B cell (primary cell): ENCODE measurements at regions not wholly inside any gene's neighbourhood (a gene's known extent, or its start where the extent isn't known, plus 50 kb on each side); places are given as distances from the start of the nearest gene placed in this dataset.

Experiments
- ATAC-seq: fragments of 200-7000 bp; cut with Tn5 transposase; one replicate; pipeline ENCODE4 v1.10.0; 2021; ENCODE audit warnings: low read depth, mild to moderate bottlenecking, moderate number of reproducible peaks, moderate library complexity
- CTCF ChIA-PET: fragments of 350-600 bp; sonication (Branson Sonifier 250); formaldehyde crosslinking; loops from one replicate; lab custom pipeline; 2021; ENCODE audit warnings: antibody characterized with exemption, inconsistent platforms; lab: Charles Lee
- POLR2A ChIA-PET: fragments of 350-600 bp; sonication (Branson Sonifier 250); formaldehyde crosslinking; loops from one replicate; lab custom pipeline; 2021; ENCODE audit warnings: antibody characterized with exemption; lab: Charles Lee
- DNase-seq: peaks from one replicate; pipeline ENCODE4 v3.0.0; 2013
- H2AFZ ChIP-seq: 2 replicates; pipeline ENCODE4 v1.6.1; 2012; ENCODE audit warnings: mild to moderate bottlenecking, low read depth, low read length; ENCODE audit not compliant: insufficient read depth, poor library complexity, severe bottlenecking
- H3K27ac ChIP-seq, 2 donors: 1 replicate in 1 of 2; 2 replicates in 1 of 2; pipeline ENCODE4 v1.5.1; 2012 to 2013; ENCODE audit warnings: low read length in 2 of 2, mild to moderate bottlenecking in 2 of 2, moderate library complexity in 1 of 2
- H3K27me3 ChIP-seq, 4 experiments: fragments of 200-600 bp in 1 of 4; sonication (generic) in 1 of 4; replicated peaks in 1 of 4; 1 replicate in 2 of 4; 2 replicates in 2 of 4; pipeline versions ENCODE4 v1.6.1 to v1.7.0; 2013 to 2016; ENCODE audit warnings: low read length in 3 of 4, mild to moderate bottlenecking in 2 of 4, mixed read lengths in 1 of 4, moderate library complexity in 1 of 4; ENCODE audit not compliant: insufficient read depth in 4 of 4, control insufficient read depth in 3 of 4; ENCODE audit errors: control extremely low read depth in 1 of 4
- H3K36me3 ChIP-seq, 2 experiments: replicated peaks in 1 of 2; 1 replicate in 1 of 2; 2 replicates in 1 of 2; pipeline versions ENCODE4 v1.6.1 to v1.7.1; 2013; ENCODE audit warnings: low read length in 1 of 2; ENCODE audit not compliant: insufficient read depth in 2 of 2, control insufficient read depth in 1 of 2; ENCODE audit errors: control extremely low read depth in 1 of 2, extremely low read depth in 1 of 2
- H3K4me1 ChIP-seq, 2 donors: fragments of 200-600 bp in 1 of 2; sonication (generic) in 1 of 2; 1 replicate in 1 of 2; 2 replicates in 1 of 2; pipeline versions ENCODE4 v1.5.1 to v1.6.1; 2013 to 2017; ENCODE audit warnings: low read length in 2 of 2; ENCODE audit not compliant: control insufficient read depth in 2 of 2, insufficient read depth in 2 of 2
- H3K4me2 ChIP-seq: replicated peaks from 2 replicates; pipeline ENCODE3; 2012; ENCODE audit warnings: mild to moderate bottlenecking, low read depth, low read length; ENCODE audit not compliant: poor library complexity, severe bottlenecking
- H3K4me3 ChIP-seq, 5 experiments: fragments of 200-600 bp in 1 of 5; sonication (generic) in 1 of 5; 1 replicate in 3 of 5; 2 replicates in 2 of 5; pipeline versions ENCODE4 v1.5.1 to v1.7.0; 2011 to 2016; ENCODE audit warnings: low read length in 4 of 5, mild to moderate bottlenecking in 4 of 5, low read depth in 2 of 5, control low read depth in 1 of 5, moderate library complexity in 1 of 5; ENCODE audit not compliant: insufficient read depth in 1 of 5; ENCODE audit errors: control extremely low read depth in 1 of 5, extremely low read depth in 1 of 5
- H3K79me2 ChIP-seq: fragments of 200-600 bp; sonication (generic); one replicate; pipeline ENCODE4 v1.6.0; 2016; ENCODE audit warnings: low read length; ENCODE audit not compliant: control insufficient read depth, insufficient read depth
- H3K9ac ChIP-seq: fragments of 200-600 bp; sonication (generic); 2 replicates; pipeline ENCODE4 v1.6.1; 2017; ENCODE audit warnings: mild to moderate bottlenecking, low read length, moderate library complexity
- H3K9me3 ChIP-seq, 3 donors: one replicate each; pipeline versions ENCODE4 v1.6.1 to v1.7.1; 2013; ENCODE audit warnings: low read length in 2 of 3; ENCODE audit not compliant: control insufficient read depth in 2 of 3, insufficient read depth in 1 of 3; ENCODE audit errors: control extremely low read depth in 1 of 3
- H4K20me1 ChIP-seq: 2 replicates; pipeline ENCODE4 v1.6.0; 2012; ENCODE audit warnings: mild to moderate bottlenecking, low read length; ENCODE audit not compliant: insufficient read depth, control insufficient read depth, poor library complexity, severe bottlenecking
- H3K27ac Mint-ChIP-seq: one replicate; pipeline ENCODE4 v1.8.0; 2021; ENCODE audit warnings: mixed read lengths
- H3K27me3 Mint-ChIP-seq: one replicate; pipeline ENCODE4 v1.8.0; 2021; ENCODE audit warnings: mixed read lengths
- H3K4me1 Mint-ChIP-seq: one replicate; pipeline ENCODE4 v1.8.0; 2021; ENCODE audit warnings: mixed read lengths
- H3K4me3 Mint-ChIP-seq: one replicate; pipeline ENCODE4 v1.8.0; 2021; ENCODE audit warnings: mixed read lengths
- H3K9me3 Mint-ChIP-seq: one replicate; pipeline ENCODE4 v1.8.0; 2022; ENCODE audit warnings: mixed read lengths; ENCODE audit not compliant: insufficient read depth
- CTCF ChIP-seq: fragments of 200-600 bp; IDR thresholded peaks from one replicate; pipeline ENCODE4 v1.8.0; 2022; ENCODE audit warnings: antibody characterized with exemption, mild to moderate bottlenecking
- EZH2 ChIP-seq: IDR thresholded peaks from 2 replicates; pipeline ENCODE4 v1.6.1; 2012; ENCODE audit warnings: borderline replicate concordance, low read depth, mild to moderate bottlenecking, moderate library complexity, low read length; ENCODE audit not compliant: insufficient read depth, poor library complexity, severe bottlenecking
- WGBS: methylation state at CpG from one replicate; pipeline ENCODE4 v1.1.5; 2013; ENCODE audit warnings: missing lambda C conversion rate; ENCODE audit not compliant: insufficient coverage; 5-methylcytosine and 5-hydroxymethylcytosine counted together
- intact Hi-C: fragments of 100-400 bp; cut with micrococcal nuclease; formaldehyde crosslinking; loops from one replicate; pipeline ENCODE4 v1.10.0; 2022

DNA sequence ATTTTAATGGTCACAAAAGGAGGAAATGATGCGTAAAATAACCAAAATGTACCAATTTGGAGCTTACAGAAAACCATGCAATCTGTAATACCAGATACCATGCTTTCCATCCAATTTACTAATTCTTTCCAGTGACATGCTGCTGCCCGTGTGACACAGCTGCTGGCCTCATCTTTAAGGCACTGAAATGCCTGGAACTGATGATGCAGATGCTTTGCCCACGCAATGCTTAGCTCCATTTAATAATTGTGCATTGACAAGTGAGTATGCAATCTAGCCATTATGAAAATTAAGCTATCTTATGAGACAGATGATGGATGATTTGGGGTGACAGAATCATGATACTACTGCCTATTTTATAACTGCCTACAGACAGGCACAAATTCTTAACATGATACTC lies 169.2 kb upstream of the CTNND2 start:
- no peak overlapping the region for H3K4me2 ChIP-seq
- no peaks in the 10 kb centered on the region for H3K9me3 Mint-ChIP-seq
- no peaks in the 10 kb centered on the region for H4K20me1 ChIP-seq
- no peak overlapping the region for H3K27ac Mint-ChIP-seq
- TF ChIP-seq CTCF, result no peak
- TF ChIP-seq EZH2, result no peak
- WGBS, result 100% methylated on average over 1 of the region's 3 CpGs
- no peaks in the 10 kb centered on the region for H3K4me1 ChIP-seq
- H3K27me3 ChIP-seq, result no peaks in the 10 kb centered on the region
- H3K9me3 ChIP-seq, result peaks cover 0 to 9% (median 0%) of the 10 kb centered on the region in 3 donors
- no peak overlapping the region for H3K9ac ChIP-seq
- intact Hi-C loops, result no loop called here
- no peak overlapping the region for H3K4me3 Mint-ChIP-seq
- H3K27me3 Mint-ChIP-seq, result no peaks in the 10 kb centered on the region
- DNase-seq (no peak), ATAC-seq (no peak)
- no peaks in the 10 kb centered on the region for H3K79me2 ChIP-seq
- H3K4me3 ChIP-seq, result no peak overlapping the region
- no peaks in the 10 kb centered on the region for H3K36me3 ChIP-seq
- H3K27ac ChIP-seq, result no peak overlapping the region
- CTCF ChIA-PET, result no interaction called here
- no peak overlapping the region for H2AFZ ChIP-seq
- no peaks in the 10 kb centered on the region for H3K4me1 Mint-ChIP-seq
- POLR2A ChIA-PET, result no interaction called here

DNA sequence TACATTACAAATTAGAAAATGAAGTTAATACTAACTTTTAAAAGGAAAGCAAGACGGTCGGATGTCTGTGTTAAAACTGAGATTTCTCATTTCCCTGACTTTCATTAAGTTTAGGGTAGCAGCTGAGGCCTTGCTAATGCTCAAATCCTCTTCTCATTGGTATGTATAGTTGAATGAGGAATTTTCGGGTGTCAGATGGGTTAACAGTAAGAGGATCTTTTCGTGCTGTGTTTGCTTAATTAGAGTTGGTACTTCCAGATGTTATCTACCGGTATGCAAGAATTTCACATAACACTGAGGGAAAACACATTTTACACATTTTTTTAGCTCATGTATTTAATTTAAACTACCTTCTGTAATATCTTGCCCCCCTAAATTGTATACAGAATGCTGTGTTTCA lies 168.2 kb upstream of the CTNND2 start:
- POLR2A ChIA-PET, result no interaction called here
- H3K36me3 ChIP-seq, result no peaks in the 10 kb centered on the region

More for the DNA sequence above, 168.2 kb upstream of the CTNND2 start:
- WGBS, result no CpG with 5 or more reads among the region's 5 CpGs
- Mint-ChIP-seq H3K4me3 (no peak overlapping the region), H3K4me1 (no peaks in the 10 kb centered on the region), H3K27me3 (no peaks in the 10 kb centered on the region), H3K9me3 (no peaks in the 10 kb centered on the region), H3K27ac (no peak overlapping the region)
- H3K9me3 ChIP-seq, result peaks cover 0 to 4% (median 0%) of the 10 kb centered on the region in 3 donors
- TF ChIP-seq CTCF (no peak), EZH2 (no peak)
- H3K4me3 ChIP-seq, result no peak overlapping the region
- H3K79me2 ChIP-seq, result no peaks in the 10 kb centered on the region
- H2AFZ ChIP-seq, result no peak overlapping the region
- no peaks in the 10 kb centered on the region for H3K27me3 ChIP-seq
- no peak overlapping the region for H3K4me2 ChIP-seq
- no peak for DNase-seq
- H3K9ac ChIP-seq, result no peak overlapping the region
- ATAC-seq, result no peak
- no peaks in the 10 kb centered on the region for H3K4me1 ChIP-seq
- H3K27ac ChIP-seq, result no peak overlapping the region
- H4K20me1 ChIP-seq, result no peaks in the 10 kb centered on the region
- CTCF ChIA-PET, result no interaction called here
- intact Hi-C loops, result no loop called here
